MM.1S (cell line): ENCODE measurements at regions not wholly inside any gene's neighbourhood (a gene's known extent, or its start where the extent isn't known, plus 50 kb on each side); places are given as distances from the start of the nearest gene placed in this dataset.

Experiments used
- CTCF ChIP-seq: fragments of 300-600 bp; sonication (generic); IDR thresholded peaks from 2 replicates; pipeline ENCODE4 v1.5.1; 2016; ENCODE audit warnings: antibody characterized with exemption, low read length, mixed read lengths
- EZH2 ChIP-seq: fragments of 300-600 bp; sonication (generic); optimal IDR thresholded peaks from 2 replicates; pipeline ENCODE3; 2017; ENCODE audit warnings: low read depth, mild to moderate bottlenecking, antibody characterized with exemption, low read length, mixed read lengths

GRCh38 chr18:25563346-25563745 lies 211.4 kb upstream of the ZNF521 start:
- TF ChIP-seq EZH2 (no peak), CTCF (no peak)
